Activated CD8-positive, alpha-beta T cell treated with anti-CD3 and anti-CD28 coated beads, Interleukin-2, amount 10 ng/mL, durations not matched to agents 7 days and 5 days (primary cell): ENCODE measurements at regions not wholly inside any gene's neighbourhood (a gene's known extent, or its start where the extent isn't known, plus 50 kb on each side); places are given as distances from the start of the nearest gene placed in this dataset.

Experiments
- ATAC-seq: fragments of 150-1000 bp; cut with Tn5 transposase; one replicate; pipeline ENCODE4 v1.10.0; 2021; ENCODE audit warnings: moderate library complexity
- CTCF ChIA-PET: fragments of 350-600 bp; sonication (Branson Sonifier 250); formaldehyde crosslinking; loops from one replicate; lab custom pipeline; 2021; ENCODE audit warnings: antibody characterized with exemption; lab: Charles Lee
- POLR2A ChIA-PET: fragments of 350-600 bp; sonication (Branson Sonifier 250); formaldehyde crosslinking; loops from one replicate; lab custom pipeline; 2021; ENCODE audit warnings: antibody characterized with exemption; lab: Charles Lee
- DNase-seq: peaks from one replicate; pipeline ENCODE4 v3.0.0-alpha.2; 2020
- H3K27ac Mint-ChIP-seq: one replicate; pipeline ENCODE4 v1.8.0; 2021; ENCODE audit warnings: mild to moderate bottlenecking, mixed read lengths
- H3K27me3 Mint-ChIP-seq: one replicate; pipeline ENCODE4 v1.8.0; 2021; ENCODE audit warnings: low read depth, mixed read lengths
- H3K36me3 Mint-ChIP-seq: one replicate; pipeline ENCODE4 v1.8.0; 2021; ENCODE audit warnings: low read depth, mixed read lengths
- H3K4me1 Mint-ChIP-seq: one replicate; pipeline ENCODE4 v1.8.0; 2021; ENCODE audit warnings: low read depth, mixed read lengths
- H3K4me3 Mint-ChIP-seq: one replicate; pipeline ENCODE4 v1.8.0; 2021; ENCODE audit warnings: mild to moderate bottlenecking, mixed read lengths
- H3K9me3 Mint-ChIP-seq: one replicate; pipeline ENCODE4 v1.8.0; 2022; ENCODE audit warnings: mixed read lengths; ENCODE audit not compliant: insufficient read depth

- DNase-seq, result no peak
- Mint-ChIP-seq H3K9me3 (no peaks in the 10 kb centered on the region), H3K36me3 (no peaks in the 10 kb centered on the region), H3K27me3 (peaks cover 2% of the 10 kb centered on the region), H3K27ac (no peak overlapping the region), H3K4me3 (no peak overlapping the region), H3K4me1 (peaks cover 29% of the 10 kb centered on the region)
- POLR2A ChIA-PET, result no interaction called here
- CTCF ChIA-PET, result interaction anchor here (1.0 kb wide), 2 partner anchors 247 to 582 kb away, joined by 3 read pairs; no protein-coding TSS in a partner anchor
- no peak for ATAC-seq
These were observed 152.3 kb downstream of the TM9SF2 start for GRCh38 chr13:99653526-99653925.

GRCh38 chr13:99652901-99653300, 151.6 kb downstream of the TM9SF2 start:
- Mint-ChIP-seq H3K4me1 (peaks cover 28% of the 10 kb centered on the region), H3K27me3 (peaks cover 2% of the 10 kb centered on the region), H3K27ac (no peak overlapping the region), H3K36me3 (no peaks in the 10 kb centered on the region), H3K9me3 (no peaks in the 10 kb centered on the region), H3K4me3 (no peak overlapping the region)
- ChIA-PET POLR2A (no interaction called here), CTCF (interaction anchor here (0.8 to 1.0 kb wide), 2 partner anchors 248 to 583 kb away, joined by 3 read pairs; no protein-coding TSS in a partner anchor)
- DNase-seq (no peak), ATAC-seq (no peak)

GRCh38 chr13:99652141-99652540, 150.9 kb downstream of the TM9SF2 start:
- DNase-seq (no peak), ATAC-seq (no peak)
- Mint-ChIP-seq H3K4me1 (peaks cover 20% of the 10 kb centered on the region), H3K9me3 (no peaks in the 10 kb centered on the region), H3K27me3 (peaks cover 2% of the 10 kb centered on the region), H3K27ac (no peak overlapping the region), H3K36me3 (no peaks in the 10 kb centered on the region), H3K4me3 (no peak overlapping the region)
- ChIA-PET POLR2A (no interaction called here), CTCF (no interaction called here)

GRCh38 chr13:99651016-99651415, 149.7 kb downstream of the TM9SF2 start:
- ATAC-seq (no peak), DNase-seq (no peak)
- no peaks in the 10 kb centered on the region for H3K9me3 Mint-ChIP-seq
- H3K4me1 Mint-ChIP-seq, result peaks cover 9% of the 10 kb centered on the region
- no peak overlapping the region for H3K4me3 Mint-ChIP-seq
- H3K27me3 Mint-ChIP-seq, result peaks cover 2% of the 10 kb centered on the region
- no peak overlapping the region for H3K27ac Mint-ChIP-seq
- no peaks in the 10 kb centered on the region for H3K36me3 Mint-ChIP-seq
- ChIA-PET CTCF (no interaction called here), POLR2A (no interaction called here)

GRCh38 chr13:99650410-99650809, 149.1 kb downstream of the TM9SF2 start:
- no peak for ATAC-seq

GRCh38 chr13:99648927-99649326, 147.7 kb downstream of the TM9SF2 start:
- ChIA-PET POLR2A (interaction anchor here (0.7 kb wide), 1 partner anchor 9 kb away, joined by 3 read pairs; no protein-coding TSS in a partner anchor), CTCF (interaction anchor here (1.1 kb wide), 1 partner anchor 15 kb away, joined by 3 read pairs; no protein-coding TSS in a partner anchor)
- no peak overlapping the region for H3K27ac Mint-ChIP-seq
- H3K36me3 Mint-ChIP-seq, result no peaks in the 10 kb centered on the region
- DNase-seq, result no peak
- no peaks in the 10 kb centered on the region for H3K9me3 Mint-ChIP-seq
- H3K4me3 Mint-ChIP-seq, result no peak overlapping the region
- H3K4me1 Mint-ChIP-seq, result no peaks in the 10 kb centered on the region
- no peak for ATAC-seq
- H3K27me3 Mint-ChIP-seq, result peaks cover 2% of the 10 kb centered on the region

More at GRCh38 chr13:99650410-99650809, 149.1 kb downstream of the TM9SF2 start:
- Mint-ChIP-seq H3K4me3 (no peak overlapping the region), H3K27me3 (peaks cover 2% of the 10 kb centered on the region), H3K9me3 (no peaks in the 10 kb centered on the region), H3K36me3 (no peaks in the 10 kb centered on the region), H3K27ac (no peak overlapping the region), H3K4me1 (peaks cover 3% of the 10 kb centered on the region)
- ChIA-PET POLR2A (no interaction called here), CTCF (no interaction called here)
- no peak for DNase-seq

- Mint-ChIP-seq H3K4me3 (no peak overlapping the region), H3K36me3 (no peaks in the 10 kb centered on the region), H3K27ac (no peak overlapping the region), H3K4me1 (no peaks in the 10 kb centered on the region), H3K9me3 (no peaks in the 10 kb centered on the region), H3K27me3 (no peaks in the 10 kb centered on the region)
- POLR2A ChIA-PET, result interaction anchor here (0.5 kb wide), 1 partner anchor 153 kb away, joined by 3 read pairs; no protein-coding TSS in a partner anchor
- ATAC-seq (no peak), DNase-seq (no peak)
- CTCF ChIA-PET, result interaction anchor here (1.1 kb wide), 1 partner anchor 14 kb away, joined by 3 read pairs; no protein-coding TSS in a partner anchor
These were observed 146.9 kb downstream of the TM9SF2 start for GRCh38 chr13:99648066-99648665.

- ChIA-PET CTCF (interaction anchor here (1.1 kb wide), 1 partner anchor 9 kb away, joined by 6 read pairs; no protein-coding TSS in a partner anchor), POLR2A (interaction anchor here (0.5 kb wide), 1 partner anchor 152 kb away, joined by 3 read pairs; no protein-coding TSS in a partner anchor)
- no peaks in the 10 kb centered on the region for H3K36me3 Mint-ChIP-seq
- no peaks in the 10 kb centered on the region for H3K27me3 Mint-ChIP-seq
- H3K9me3 Mint-ChIP-seq, result no peaks in the 10 kb centered on the region
- H3K4me1 Mint-ChIP-seq, result no peaks in the 10 kb centered on the region
- H3K27ac Mint-ChIP-seq, result no peak overlapping the region
- H3K4me3 Mint-ChIP-seq, result no peak overlapping the region
- no peak for DNase-seq
- ATAC-seq, result no peak
These were observed 146.3 kb downstream of the TM9SF2 start for GRCh38 chr13:99647596-99647985.

GRCh38 chr13:99646866-99647595, 145.8 kb downstream of the TM9SF2 start:
- CTCF ChIA-PET, result interaction anchor here (1.1 kb wide), 1 partner anchor 9 kb away, joined by 6 read pairs; no protein-coding TSS in a partner anchor
- DNase-seq, result no peak
- POLR2A ChIA-PET, result no interaction called here

GRCh38 chr13:99642841-99643240, 141.6 kb downstream of the TM9SF2 start:
- ChIA-PET POLR2A (no interaction called here), CTCF (interaction anchor here (1.0 kb wide), 1 partner anchor 25 kb away, joined by 3 read pairs; no protein-coding TSS in a partner anchor)
- no peaks in the 10 kb centered on the region for H3K9me3 Mint-ChIP-seq

More at GRCh38 chr13:99646866-99647595, 145.8 kb downstream of the TM9SF2 start:
- H3K4me3 Mint-ChIP-seq, result no peak overlapping the region
- no peaks in the 10 kb centered on the region for H3K9me3 Mint-ChIP-seq
- no peak for ATAC-seq
- H3K36me3 Mint-ChIP-seq, result no peaks in the 10 kb centered on the region
- no peaks in the 10 kb centered on the region for H3K27me3 Mint-ChIP-seq
- H3K27ac Mint-ChIP-seq, result no peak overlapping the region
- H3K4me1 Mint-ChIP-seq, result no peaks in the 10 kb centered on the region

GRCh38 chr13:99642006-99642405, 140.7 kb downstream of the TM9SF2 start:
- DNase-seq, result no peak
- Mint-ChIP-seq H3K27ac (no peak overlapping the region), H3K9me3 (no peaks in the 10 kb centered on the region), H3K4me1 (no peaks in the 10 kb centered on the region), H3K27me3 (no peaks in the 10 kb centered on the region), H3K36me3 (no peaks in the 10 kb centered on the region), H3K4me3 (no peak overlapping the region)
- POLR2A ChIA-PET, result no interaction called here
- CTCF ChIA-PET, result no interaction called here
- ATAC-seq, result no peak

More at GRCh38 chr13:99642841-99643240, 141.6 kb downstream of the TM9SF2 start:
- no peaks in the 10 kb centered on the region for H3K36me3 Mint-ChIP-seq
- no peak overlapping the region for H3K4me3 Mint-ChIP-seq
- no peak for ATAC-seq
- H3K27ac Mint-ChIP-seq, result no peak overlapping the region
- H3K27me3 Mint-ChIP-seq, result no peaks in the 10 kb centered on the region
- no peak for DNase-seq
- no peaks in the 10 kb centered on the region for H3K4me1 Mint-ChIP-seq

- CTCF ChIA-PET, result interaction anchor here (1.0 to 1.1 kb wide), 2 partner anchors 16 to 261 kb away, joined by 3 to 4 read pairs; no protein-coding TSS in a partner anchor
- H3K36me3 Mint-ChIP-seq, result no peaks in the 10 kb centered on the region
- POLR2A ChIA-PET, result interaction anchor here (0.6 kb wide), 1 partner anchor 926 kb away, joined by 3 read pairs; no protein-coding TSS in a partner anchor
These were observed 139.0 kb downstream of the TM9SF2 start for GRCh38 chr13:99640260-99640659.

More at GRCh38 chr13:99640260-99640659, 139.0 kb downstream of the TM9SF2 start:
- no peak overlapping the region for H3K27ac Mint-ChIP-seq
- H3K4me3 Mint-ChIP-seq, result no peak overlapping the region
- H3K4me1 Mint-ChIP-seq, result no peaks in the 10 kb centered on the region
- no peak for ATAC-seq
- no peaks in the 10 kb centered on the region for H3K27me3 Mint-ChIP-seq
- DNase-seq, result no peak
- no peaks in the 10 kb centered on the region for H3K9me3 Mint-ChIP-seq
